ENCODE measurements at regions not wholly inside any gene's neighbourhood (a gene's known extent, or its start where the extent isn't known, plus 50 kb on each side); places are given as distances from the start of the nearest gene placed in this dataset.

DNA sequence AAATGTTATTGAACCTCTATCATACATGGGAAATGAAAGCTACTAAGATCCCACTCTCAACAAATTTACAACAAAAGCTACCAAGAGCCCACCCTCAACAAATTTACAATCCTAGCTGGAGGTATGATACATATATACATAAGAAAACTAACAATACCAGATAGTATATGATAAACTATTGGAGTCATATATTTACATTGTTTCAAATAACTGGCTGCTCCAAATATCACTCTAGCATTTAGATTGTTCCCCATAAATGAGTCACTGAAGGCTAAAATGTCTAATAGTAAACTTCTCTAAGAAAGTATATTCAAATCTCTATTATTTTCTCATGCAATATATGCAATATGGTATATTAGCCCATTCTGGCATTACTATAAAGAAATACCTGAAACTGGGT is 151.1 kb downstream of the TMEM161B start:
- H3K4me3 ChIP-seq (ENCODE audit: low read length): no peak overlapping the region
- no peaks in the 10 kb centered on the region for H3K36me3 ChIP-seq (ENCODE audit: control insufficient read depth, insufficient read depth, low read length, severe bottlenecking)
- H3K27me3 ChIP-seq (replicated peaks; ENCODE audit: control insufficient read depth, insufficient read depth, low read length): no peaks in the 10 kb centered on the region
- no peaks in the 10 kb centered on the region for H3K9me3 ChIP-seq (ENCODE audit: control insufficient read depth, low read length)
- H3K4me1 ChIP-seq (ENCODE audit: control insufficient read depth, insufficient read depth, low read length): no peaks in the 10 kb centered on the region
- DNase-seq (ENCODE audit: low read depth): no peak
- no peak overlapping the region for H3K9ac ChIP-seq (ENCODE audit: low read length)

DNA sequence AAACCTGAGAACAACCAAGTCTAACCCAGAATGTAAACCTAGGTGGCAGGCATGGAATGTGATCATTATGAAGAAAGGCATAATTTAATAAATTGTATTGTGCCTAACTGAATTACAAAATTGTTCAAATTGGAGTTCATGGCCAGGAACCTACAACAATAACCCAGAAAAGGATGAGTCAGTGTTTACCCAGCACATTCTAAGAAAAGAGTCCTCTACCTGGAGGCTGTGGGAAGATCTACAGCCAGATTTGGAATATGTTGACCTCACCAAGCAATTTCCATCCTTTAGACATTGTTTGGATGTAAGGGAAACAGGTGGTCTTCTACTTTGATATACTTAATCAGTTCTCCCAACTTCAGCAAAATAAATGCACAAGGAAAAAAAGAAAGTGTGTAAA is 152.2 kb downstream of the TMEM161B start:
- Histone ChIP-seq H3K27me3 (replicated peaks; ENCODE audit: control insufficient read depth, insufficient read depth, low read length) (no peaks in the 10 kb centered on the region), H3K9me3 (ENCODE audit: control insufficient read depth, low read length) (no peaks in the 10 kb centered on the region), H3K4me3 (ENCODE audit: low read length) (no peak overlapping the region), H3K36me3 (ENCODE audit: control insufficient read depth, insufficient read depth, low read length, severe bottlenecking) (no peaks in the 10 kb centered on the region), H3K9ac (ENCODE audit: low read length) (no peak overlapping the region), H3K4me1 (ENCODE audit: control insufficient read depth, insufficient read depth, low read length) (no peaks in the 10 kb centered on the region)
- DNase-seq (ENCODE audit: low read depth): no peak

DNA sequence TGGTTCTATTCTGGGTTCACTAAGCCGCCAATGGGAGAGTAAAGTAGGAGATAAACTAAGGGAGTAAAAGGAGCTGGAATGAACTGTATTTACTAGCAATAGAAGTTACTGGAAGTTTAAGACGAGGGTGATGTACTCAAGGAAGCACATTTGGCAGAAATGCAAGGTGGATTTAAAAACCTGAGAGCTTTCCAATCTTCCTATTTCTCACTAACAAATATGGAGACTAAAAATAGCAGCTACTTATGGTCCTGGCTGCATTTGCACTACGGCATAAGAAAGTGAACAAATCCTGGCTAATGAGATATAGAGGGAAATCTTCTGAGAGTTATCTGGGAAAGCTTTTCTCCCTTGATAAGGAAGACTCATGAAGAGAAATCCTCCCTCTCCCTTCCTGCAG is 153.4 kb downstream of the TMEM161B start:
- Histone ChIP-seq H3K36me3 (ENCODE audit: control insufficient read depth, insufficient read depth, low read length, severe bottlenecking) (no peaks in the 10 kb centered on the region), H3K4me3 (ENCODE audit: low read length) (no peak overlapping the region), H3K9ac (ENCODE audit: low read length) (no peak overlapping the region), H3K27me3 (replicated peaks; ENCODE audit: control insufficient read depth, insufficient read depth, low read length) (no peaks in the 10 kb centered on the region), H3K9me3 (ENCODE audit: control insufficient read depth, low read length) (no peaks in the 10 kb centered on the region), H3K4me1 (ENCODE audit: control insufficient read depth, insufficient read depth, low read length) (no peaks in the 10 kb centered on the region)
- no peak for DNase-seq (ENCODE audit: low read depth)

DNA sequence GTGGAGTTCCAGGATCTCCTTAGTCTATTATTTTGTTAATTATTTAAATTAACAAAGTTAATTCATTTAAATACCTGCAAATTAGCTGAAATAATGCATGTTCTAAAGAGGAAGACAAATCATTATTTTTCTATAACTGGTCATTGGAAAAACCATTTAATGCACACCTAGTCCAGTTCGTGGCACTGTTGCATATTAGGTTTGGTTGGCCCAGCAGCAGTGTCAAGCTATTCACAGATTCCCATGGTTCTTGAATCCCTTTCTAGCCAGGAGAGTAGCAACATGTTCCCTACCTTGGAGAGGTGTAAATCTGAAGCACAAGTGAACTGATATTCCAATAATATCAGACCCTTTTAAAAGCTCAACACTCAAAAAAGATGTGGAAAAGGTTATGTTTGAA is 155.2 kb downstream of the TMEM161B start:
- H3K4me3 ChIP-seq (ENCODE audit: low read length): no peak overlapping the region
- DNase-seq (ENCODE audit: low read depth): no peak
- H3K36me3 ChIP-seq (ENCODE audit: control insufficient read depth, insufficient read depth, low read length, severe bottlenecking): no peaks in the 10 kb centered on the region
- no peak overlapping the region for H3K9ac ChIP-seq (ENCODE audit: low read length)
- H3K27me3 ChIP-seq (replicated peaks; ENCODE audit: control insufficient read depth, insufficient read depth, low read length): no peaks in the 10 kb centered on the region
- peaks cover 5% of the 10 kb centered on the region for H3K4me1 ChIP-seq (ENCODE audit: control insufficient read depth, insufficient read depth, low read length)
- H3K9me3 ChIP-seq (ENCODE audit: control insufficient read depth, low read length): no peaks in the 10 kb centered on the region

DNA sequence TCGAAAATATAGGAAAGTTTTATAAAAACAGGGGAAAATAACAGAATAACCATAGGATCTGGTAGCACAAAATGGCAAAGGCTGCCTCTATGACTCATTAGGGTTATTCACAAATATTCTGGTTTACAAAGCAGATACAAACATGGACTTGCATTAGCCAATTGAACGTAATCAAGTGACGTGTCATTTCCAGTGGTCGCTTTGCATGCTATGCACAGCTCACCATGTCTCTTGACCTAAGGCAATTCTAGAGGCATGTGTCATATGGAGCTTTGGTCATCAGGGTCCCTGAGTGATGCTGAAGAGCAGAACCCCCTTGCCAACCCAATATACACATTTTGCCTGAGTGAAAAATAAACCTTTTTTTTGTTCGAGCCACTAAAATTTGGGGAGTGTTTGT is 158.8 kb downstream of the TMEM161B start:
- peaks cover 5% of the 10 kb centered on the region for H3K4me1 ChIP-seq (ENCODE audit: control insufficient read depth, insufficient read depth, low read length)
- H3K9me3 ChIP-seq (ENCODE audit: control insufficient read depth, low read length): no peaks in the 10 kb centered on the region
- H3K27me3 ChIP-seq (replicated peaks; ENCODE audit: control insufficient read depth, insufficient read depth, low read length): no peaks in the 10 kb centered on the region
- H3K36me3 ChIP-seq (ENCODE audit: control insufficient read depth, insufficient read depth, low read length, severe bottlenecking): no peaks in the 10 kb centered on the region
- H3K4me3 ChIP-seq (ENCODE audit: low read length): no peak overlapping the region
- no peak for DNase-seq (ENCODE audit: low read depth)
- no peak overlapping the region for H3K9ac ChIP-seq (ENCODE audit: low read length)

DNA sequence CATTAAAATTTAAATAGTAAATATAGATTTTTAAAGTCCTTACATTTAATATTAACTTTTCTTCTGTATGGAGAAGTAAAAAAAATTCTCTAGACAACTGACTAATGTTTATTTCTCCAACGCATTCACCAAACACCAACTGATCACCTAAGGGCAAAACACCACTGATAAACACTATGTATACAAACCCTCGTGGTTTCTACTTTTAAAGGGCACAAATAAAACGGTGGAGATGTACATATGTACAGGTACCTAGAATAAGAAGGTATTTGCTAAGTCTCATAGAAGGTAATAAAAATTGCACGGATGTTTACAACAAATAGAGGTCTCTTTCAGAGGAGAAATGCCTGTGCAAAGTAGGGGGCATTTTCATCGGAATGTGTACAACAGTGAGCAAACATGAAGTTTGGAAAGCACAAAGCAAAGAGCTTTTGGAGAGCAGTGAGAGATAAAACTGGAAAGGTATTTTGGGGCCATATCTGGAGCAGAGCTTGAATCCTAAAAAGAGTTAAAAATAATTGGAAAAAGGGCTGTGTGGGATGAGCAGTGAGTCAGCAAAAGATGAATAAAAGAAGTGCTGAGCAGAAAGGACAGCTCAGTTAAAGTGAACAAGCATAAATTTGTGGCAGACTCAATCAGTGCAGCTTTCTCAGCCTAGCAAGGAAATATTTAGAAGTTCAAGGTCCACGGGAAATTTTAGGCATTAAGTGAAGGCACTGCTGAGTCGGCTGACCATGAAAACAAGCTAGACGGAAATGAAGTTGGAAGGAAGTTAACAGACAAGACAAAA is 160.0 kb downstream of the TMEM161B start:
- no peaks in the 10 kb centered on the region for H3K9me3 ChIP-seq (ENCODE audit: control insufficient read depth, low read length)
- no peaks in the 10 kb centered on the region for H3K27me3 ChIP-seq (replicated peaks; ENCODE audit: control insufficient read depth, insufficient read depth, low read length)
- no peaks in the 10 kb centered on the region for H3K36me3 ChIP-seq (ENCODE audit: control insufficient read depth, insufficient read depth, low read length, severe bottlenecking)
- H3K4me1 ChIP-seq (ENCODE audit: control insufficient read depth, insufficient read depth, low read length): peaks cover 5% of the 10 kb centered on the region
- H3K4me3 ChIP-seq (ENCODE audit: low read length): no peak overlapping the region
- H3K9ac ChIP-seq (ENCODE audit: low read length): no peak overlapping the region
- DNase-seq (ENCODE audit: low read depth): no peak

DNA sequence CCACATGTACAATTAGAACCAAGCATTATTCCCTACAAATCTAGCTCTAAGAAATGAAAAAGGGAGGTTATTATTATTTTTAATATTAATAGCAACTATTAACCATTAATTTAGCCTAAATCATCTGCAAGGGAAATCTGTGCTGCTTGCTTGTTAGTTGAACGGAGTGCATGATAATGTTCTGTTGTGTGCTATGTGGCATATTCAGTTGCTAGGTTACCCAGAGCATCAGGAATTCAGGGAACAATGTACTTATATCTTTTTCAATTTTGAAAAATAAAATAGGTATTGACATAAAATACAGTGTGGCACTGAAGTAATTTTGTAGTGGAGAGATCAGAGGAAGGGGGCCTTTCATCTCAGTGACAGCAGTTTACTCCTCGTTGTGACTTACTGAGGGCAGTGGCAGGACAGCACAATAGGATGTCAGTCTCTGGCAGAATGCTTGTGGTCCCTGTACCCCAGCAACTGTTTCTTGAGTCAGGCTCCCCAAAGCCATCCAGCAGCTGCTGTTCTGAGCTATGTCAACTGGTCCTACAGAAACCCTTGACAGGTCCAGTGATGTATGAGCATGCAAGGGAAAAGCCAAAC is 173.6 kb downstream of the TMEM161B start:
- Histone ChIP-seq H3K36me3 (ENCODE audit: control insufficient read depth, insufficient read depth, low read length, severe bottlenecking) (no peaks in the 10 kb centered on the region), H3K27me3 (replicated peaks; ENCODE audit: control insufficient read depth, insufficient read depth, low read length) (peaks cover 8% of the 10 kb centered on the region), H3K9me3 (ENCODE audit: control insufficient read depth, low read length) (no peaks in the 10 kb centered on the region), H3K4me3 (ENCODE audit: low read length) (no peak overlapping the region), H3K9ac (ENCODE audit: low read length) (no peak overlapping the region), H3K4me1 (ENCODE audit: control insufficient read depth, insufficient read depth, low read length) (no peaks in the 10 kb centered on the region)
- no peak for DNase-seq (ENCODE audit: low read depth)

DNA sequence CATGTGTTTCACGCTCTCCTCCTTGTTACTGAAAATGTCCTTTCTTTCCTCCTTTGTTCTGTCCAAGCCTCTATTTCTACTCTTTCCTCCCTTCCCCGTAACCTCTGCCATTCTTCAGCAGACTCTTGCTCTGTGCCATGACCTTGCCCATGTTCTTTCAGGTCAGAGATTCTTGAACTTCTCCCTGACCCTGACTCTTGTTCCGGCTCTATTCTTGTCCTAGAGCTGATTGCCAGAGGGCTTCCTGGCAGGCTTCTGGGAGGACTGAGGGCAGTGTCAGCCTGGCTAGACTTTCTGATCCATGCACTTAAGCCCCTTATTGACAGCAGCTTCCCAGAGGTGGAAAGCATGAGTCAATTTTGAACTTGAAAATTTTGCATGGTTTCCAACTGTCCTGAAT is 174.2 kb downstream of the TMEM161B start:
- Histone ChIP-seq H3K4me1 (ENCODE audit: control insufficient read depth, insufficient read depth, low read length) (no peaks in the 10 kb centered on the region), H3K36me3 (ENCODE audit: control insufficient read depth, insufficient read depth, low read length, severe bottlenecking) (no peaks in the 10 kb centered on the region), H3K27me3 (replicated peaks; ENCODE audit: control insufficient read depth, insufficient read depth, low read length) (peaks cover 8% of the 10 kb centered on the region), H3K9ac (ENCODE audit: low read length) (no peak overlapping the region), H3K4me3 (ENCODE audit: low read length) (no peak overlapping the region), H3K9me3 (ENCODE audit: control insufficient read depth, low read length) (no peaks in the 10 kb centered on the region)
- DNase-seq (ENCODE audit: low read depth): no peak

DNA sequence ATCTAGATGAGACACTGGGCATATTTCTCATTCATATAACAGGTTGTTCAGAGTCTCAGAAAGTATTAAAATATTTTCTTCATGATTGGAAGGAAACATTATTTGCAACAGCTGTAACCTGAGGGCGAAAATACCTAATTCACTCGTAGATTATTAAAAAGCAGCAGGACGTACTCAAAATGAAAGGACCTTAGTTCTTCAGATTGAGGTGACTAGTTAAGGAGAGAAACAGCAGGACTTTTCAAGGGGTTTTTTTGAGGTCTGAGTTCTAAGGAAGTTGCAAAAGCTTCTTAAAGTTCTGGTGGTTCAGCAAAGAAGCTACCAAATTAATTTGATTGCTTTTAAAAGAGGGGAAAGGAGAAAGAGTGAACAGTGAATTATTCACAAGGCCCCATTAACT is 174.9 kb downstream of the TMEM161B start:
- Histone ChIP-seq H3K36me3 (ENCODE audit: control insufficient read depth, insufficient read depth, low read length, severe bottlenecking) (no peaks in the 10 kb centered on the region), H3K4me1 (ENCODE audit: control insufficient read depth, insufficient read depth, low read length) (no peaks in the 10 kb centered on the region), H3K9ac (ENCODE audit: low read length) (no peak overlapping the region), H3K4me3 (ENCODE audit: low read length) (no peak overlapping the region), H3K27me3 (replicated peaks; ENCODE audit: control insufficient read depth, insufficient read depth, low read length) (peaks cover 8% of the 10 kb centered on the region), H3K9me3 (ENCODE audit: control insufficient read depth, low read length) (no peaks in the 10 kb centered on the region)
- no peak for DNase-seq (ENCODE audit: low read depth)

DNA sequence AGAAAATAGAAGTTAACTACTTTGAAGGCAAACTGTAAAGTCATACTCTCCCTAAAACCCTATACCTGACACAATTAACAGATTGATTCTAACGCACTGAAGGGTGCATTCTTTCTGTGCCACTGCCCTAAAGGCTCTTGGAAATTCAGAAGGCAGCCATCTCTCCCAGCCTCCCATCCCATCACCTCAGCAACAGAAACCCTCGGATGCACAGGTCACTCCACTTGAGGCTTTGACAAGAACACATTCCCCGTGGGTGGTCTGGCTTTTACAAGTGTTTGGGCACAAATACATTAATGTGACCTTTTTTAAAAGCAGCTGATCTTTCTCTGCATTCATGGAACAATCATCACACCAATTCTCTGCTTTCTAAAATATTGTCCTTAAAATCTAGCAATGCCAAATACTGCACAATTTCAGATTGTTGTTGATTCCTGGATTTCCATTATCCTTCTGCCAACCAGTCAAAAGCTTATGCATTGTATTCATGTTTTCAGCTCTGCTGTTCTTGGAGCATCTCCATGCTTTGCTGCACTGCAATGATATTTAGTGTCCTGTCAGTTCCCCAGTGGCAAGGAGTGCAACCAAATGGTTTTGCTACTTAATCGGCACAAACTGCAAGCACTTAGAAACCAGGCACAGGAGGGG is 175.6 kb downstream of the TMEM161B start:
- Histone ChIP-seq H3K4me1 (ENCODE audit: control insufficient read depth, insufficient read depth, low read length) (no peaks in the 10 kb centered on the region), H3K27me3 (replicated peaks; ENCODE audit: control insufficient read depth, insufficient read depth, low read length) (peaks cover 8% of the 10 kb centered on the region), H3K4me3 (ENCODE audit: low read length) (no peak overlapping the region), H3K36me3 (ENCODE audit: control insufficient read depth, insufficient read depth, low read length, severe bottlenecking) (no peaks in the 10 kb centered on the region), H3K9ac (ENCODE audit: low read length) (no peak overlapping the region), H3K9me3 (ENCODE audit: control insufficient read depth, low read length) (no peaks in the 10 kb centered on the region)
- no peak for DNase-seq (ENCODE audit: low read depth)

DNA sequence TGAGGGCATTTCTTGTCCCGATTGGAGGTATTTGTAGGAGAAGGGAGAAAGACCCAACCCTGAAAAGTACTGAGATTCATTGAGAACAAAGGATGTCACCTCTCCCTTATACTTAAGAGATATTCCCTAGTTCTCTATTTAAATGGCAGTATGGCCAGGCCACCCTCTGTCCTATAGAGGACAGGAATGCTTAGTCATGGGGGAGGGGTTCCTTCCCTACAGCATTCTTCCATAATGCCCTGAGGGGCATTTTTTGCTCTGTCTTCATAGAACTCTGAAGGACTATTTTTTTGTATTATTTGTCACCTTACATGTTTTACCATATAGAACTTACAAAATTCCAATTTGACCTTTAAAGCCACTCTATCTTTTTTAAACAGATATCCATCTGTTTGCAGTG is 176.3 kb downstream of the TMEM161B start:
- Histone ChIP-seq H3K36me3 (ENCODE audit: control insufficient read depth, insufficient read depth, low read length, severe bottlenecking) (no peaks in the 10 kb centered on the region), H3K9me3 (ENCODE audit: control insufficient read depth, low read length) (no peaks in the 10 kb centered on the region), H3K27me3 (replicated peaks; ENCODE audit: control insufficient read depth, insufficient read depth, low read length) (peaks cover 8% of the 10 kb centered on the region), H3K4me3 (ENCODE audit: low read length) (no peak overlapping the region), H3K9ac (ENCODE audit: low read length) (no peak overlapping the region), H3K4me1 (ENCODE audit: control insufficient read depth, insufficient read depth, low read length) (no peaks in the 10 kb centered on the region)
- no peak for DNase-seq (ENCODE audit: low read depth)
